Stimulated activated CD8-positive, alpha-beta memory T cell treated with anti-CD3 and anti-CD28 coated beads, Interleukin-4, amount 100 ng/mL, for 24 hours (primary cell): ENCODE measurements at regions not wholly inside any gene's neighbourhood (a gene's known extent, or its start where the extent isn't known, plus 50 kb on each side); places are given as distances from the start of the nearest gene placed in this dataset.
A peak's percentile ranks its signal among the peaks of the same experiment; 100 is the strongest.
"Not testable (repeated sequence)": the region's sequence is repeated elsewhere in the genome, so short reads cannot be mapped to it uniquely, and the experiment has no call there.

Experiments
- DNase-seq: peaks from one replicate; pipeline ENCODE4 v3.0.0-alpha.2; 2020; ENCODE audit warnings: low read depth

- no peak for DNase-seq
Measured at GRCh38 chr4:101418466-101418865, 71.1 kb upstream of the PPP3CA start.

- peak; percentile 37 for DNase-seq
Measured at GRCh38 chr4:101418055-101418454, 70.7 kb upstream of the PPP3CA start.

- no peak for DNase-seq
Measured at GRCh38 chr4:101417046-101417445, 69.7 kb upstream of the PPP3CA start.

- DNase-seq: no peak
Measured at GRCh38 chr4:101415962-101416361, 68.6 kb upstream of the PPP3CA start.

- DNase-seq: no peak
Measured at GRCh38 chr4:101414496-101414895, 67.2 kb upstream of the PPP3CA start.

- DNase-seq: no peak
Measured at GRCh38 chr4:101411926-101412325, 64.6 kb upstream of the PPP3CA start.

GRCh38 chr4:101411281-101411910 is 64.1 kb upstream of the PPP3CA start:
- DNase-seq: not testable (repeated sequence)

GRCh38 chr4:101400096-101400495 is 52.8 kb upstream of the PPP3CA start:
- no peak for DNase-seq

GRCh38 chr4:101398807-101399206 is 51.5 kb upstream of the PPP3CA start:
- DNase-seq: no peak
